ENCODE measurements at regions not wholly inside any gene's neighbourhood (a gene's known extent, or its start where the extent isn't known, plus 50 kb on each side); places are given as distances from the start of the nearest gene placed in this dataset.

DNA sequence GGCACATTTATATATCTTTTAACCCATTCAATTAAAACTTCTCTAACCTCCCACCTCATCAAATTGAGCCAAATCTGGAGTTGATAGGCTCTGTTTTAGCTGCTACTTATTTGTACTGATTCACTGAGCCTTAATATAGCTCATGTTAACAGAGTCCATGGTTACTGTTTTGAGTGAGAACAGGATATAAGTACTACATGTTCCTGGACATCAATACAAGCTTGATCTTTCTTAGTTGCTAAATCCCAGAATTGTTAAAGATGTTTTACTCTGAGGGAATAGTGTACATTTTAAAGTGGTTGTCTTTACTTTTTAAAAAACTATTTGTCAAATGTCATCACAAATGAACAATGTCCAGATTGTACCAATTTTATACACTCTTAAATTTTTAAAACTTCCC is 157.7 kb downstream of the RPRM start:
- Histone ChIP-seq H3K79me1 (replicated peaks; ENCODE audit: low read length, poor library complexity, severe bottlenecking) (no peaks in the 10 kb centered on the region), H2AFZ (ENCODE audit: low read depth, low read length) (no peak overlapping the region), H4K91ac (ENCODE audit: low read length) (no peak overlapping the region), H2BK12ac (ENCODE audit: low read length in 2 of 2) (no peak overlapping the region), H3K27me3 (ENCODE audit: control insufficient read depth in 1 of 2, insufficient read depth in 1 of 2, low read length in 2 of 2) (no peaks in the 10 kb centered on the region), H3K4me1 (ENCODE audit: control insufficient read depth, insufficient read depth, low read depth, low read length) (no peaks in the 10 kb centered on the region), H3K4ac (ENCODE audit: low read depth in 1 of 2, low read length in 2 of 2) (no peak overlapping the region), H2BK5ac (ENCODE audit: low read depth, low read length, poor library complexity, severe bottlenecking) (no peak overlapping the region), H4K8ac (ENCODE audit: low read length) (no peak overlapping the region), H2AK5ac (ENCODE audit: low read length, severe bottlenecking) (no peak overlapping the region), H3K27ac (ENCODE audit: low read length, poor library complexity, severe bottlenecking) (no peak overlapping the region), H3K4me2 (ENCODE audit: low read length, poor library complexity, severe bottlenecking) (no peak overlapping the region), H3K23ac (ENCODE audit: low read length in 2 of 2) (no peak overlapping the region), H3K4me3 (ENCODE audit: insufficient read depth in 1 of 2, low read depth in 1 of 2, low read length in 2 of 2) (no peak overlapping the region), H3K9me3 (ENCODE audit: control insufficient read depth, low read length) (no peaks in the 10 kb centered on the region), H3K18ac (ENCODE audit: low read depth in 1 of 2, low read length in 2 of 2) (no peak overlapping the region), H2BK120ac (ENCODE audit: low read depth, low read length) (no peak overlapping the region), H3K14ac (ENCODE audit: low read length in 2 of 2) (no peak overlapping the region), H2BK15ac (ENCODE audit: low read depth, poor library complexity, severe bottlenecking) (no peak overlapping the region), H3K36me3 (ENCODE audit: control insufficient read depth in 1 of 2, insufficient read depth in 2 of 2, low read depth in 1 of 2, low read length in 2 of 2) (no peaks in the 10 kb centered on the region), H3K9ac (ENCODE audit: low read length) (no peak overlapping the region)
- no peak for DNase-seq

DNA sequence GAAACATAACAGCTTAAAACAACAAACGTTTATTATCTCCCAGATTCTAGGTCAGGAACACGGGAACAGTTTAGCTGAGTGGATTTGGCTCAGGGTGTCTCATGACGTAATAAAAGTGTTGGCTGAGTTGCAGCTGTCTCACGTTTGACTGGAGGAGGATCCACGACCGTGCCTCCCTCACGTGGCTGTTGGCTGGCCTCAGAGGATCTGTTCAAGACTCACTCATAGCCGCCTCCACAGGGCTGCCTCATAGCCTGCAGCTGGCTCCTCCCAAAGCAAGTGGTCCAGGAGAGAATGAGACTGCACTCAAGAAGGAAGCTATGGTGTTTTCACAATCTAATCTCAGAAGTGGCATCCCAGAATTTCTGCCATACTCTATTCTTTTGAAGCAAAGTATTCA is 167.1 kb downstream of the RPRM start:
- H2BK120ac ChIP-seq (ENCODE audit: low read depth, low read length) = no peak overlapping the region
- no peak overlapping the region for H2BK5ac ChIP-seq (ENCODE audit: low read depth, low read length, poor library complexity, severe bottlenecking)
- H3K23ac ChIP-seq (ENCODE audit: low read length in 2 of 2) = no peak overlapping the region
- 50% methylated on average over 7 of the region's 8 CpGs for WGBS
- H3K36me3 ChIP-seq (ENCODE audit: control insufficient read depth in 1 of 2, insufficient read depth in 2 of 2, low read depth in 1 of 2, low read length in 2 of 2) = no peaks in the 10 kb centered on the region
- no peak overlapping the region for H2BK12ac ChIP-seq (ENCODE audit: low read length in 2 of 2)
- H3K18ac ChIP-seq (ENCODE audit: low read depth in 1 of 2, low read length in 2 of 2) = no peak overlapping the region
- no peak overlapping the region for H2AK5ac ChIP-seq (ENCODE audit: low read length, severe bottlenecking)
- H3K4me1 ChIP-seq (ENCODE audit: control insufficient read depth, insufficient read depth, low read depth, low read length) = no peaks in the 10 kb centered on the region
- no peaks in the 10 kb centered on the region for H3K79me1 ChIP-seq (replicated peaks; ENCODE audit: low read length, poor library complexity, severe bottlenecking)
- no peak overlapping the region for H3K27ac ChIP-seq (ENCODE audit: low read length, poor library complexity, severe bottlenecking)
- no peak overlapping the region for H3K9ac ChIP-seq (ENCODE audit: low read length)
- H2AFZ ChIP-seq (ENCODE audit: low read depth, low read length) = no peak overlapping the region
- no peak overlapping the region for H3K4ac ChIP-seq (ENCODE audit: low read depth in 1 of 2, low read length in 2 of 2)
- H3K9me3 ChIP-seq (ENCODE audit: control insufficient read depth, low read length) = no peaks in the 10 kb centered on the region
- no peak for DNase-seq
- H3K4me3 ChIP-seq (ENCODE audit: insufficient read depth in 1 of 2, low read depth in 1 of 2, low read length in 2 of 2) = no peak overlapping the region
- no peak overlapping the region for H3K14ac ChIP-seq (ENCODE audit: low read length in 2 of 2)
- no peak overlapping the region for H2BK15ac ChIP-seq (ENCODE audit: low read depth, poor library complexity, severe bottlenecking)
- H4K91ac ChIP-seq (ENCODE audit: low read length) = no peak overlapping the region
- no peak overlapping the region for H4K8ac ChIP-seq (ENCODE audit: low read length)
- no peak overlapping the region for H3K4me2 ChIP-seq (ENCODE audit: low read length, poor library complexity, severe bottlenecking)
- no peaks in the 10 kb centered on the region for H3K27me3 ChIP-seq (ENCODE audit: control insufficient read depth in 1 of 2, insufficient read depth in 1 of 2, low read length in 2 of 2)

DNA sequence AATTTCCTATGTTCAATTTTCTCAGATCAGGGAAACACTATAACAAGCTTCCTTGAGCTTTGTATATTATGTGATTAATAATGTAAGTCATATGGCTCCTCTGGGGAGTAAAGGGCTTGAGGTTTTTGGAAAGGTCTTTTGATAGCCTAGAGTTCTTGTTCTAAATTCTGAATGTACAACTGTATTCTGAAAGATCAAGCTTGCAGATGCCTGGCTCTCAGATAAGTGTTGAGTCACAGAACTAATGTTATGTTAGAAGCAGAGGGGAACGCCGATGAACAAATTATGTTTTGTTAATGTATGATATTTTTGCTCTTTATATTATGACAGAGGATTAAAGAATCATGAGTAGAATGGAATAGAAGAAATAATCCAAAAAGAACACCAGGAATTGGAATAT is 170.1 kb downstream of the RPRM start:
- no peak overlapping the region for H3K23ac ChIP-seq (ENCODE audit: low read length in 2 of 2)
- H3K79me1 ChIP-seq (replicated peaks; ENCODE audit: low read length, poor library complexity, severe bottlenecking) = no peaks in the 10 kb centered on the region
- no peak overlapping the region for H2BK15ac ChIP-seq (ENCODE audit: low read depth, poor library complexity, severe bottlenecking)
- no peak overlapping the region for H4K8ac ChIP-seq (ENCODE audit: low read length)
- DNase-seq = no peak
- H3K18ac ChIP-seq (ENCODE audit: low read depth in 1 of 2, low read length in 2 of 2) = no peak overlapping the region
- no peak overlapping the region for H3K4ac ChIP-seq (ENCODE audit: low read depth in 1 of 2, low read length in 2 of 2)
- H3K27me3 ChIP-seq (ENCODE audit: control insufficient read depth in 1 of 2, insufficient read depth in 1 of 2, low read length in 2 of 2) = no peaks in the 10 kb centered on the region
- no peaks in the 10 kb centered on the region for H3K9me3 ChIP-seq (ENCODE audit: control insufficient read depth, low read length)
- no peak overlapping the region for H2AFZ ChIP-seq (ENCODE audit: low read depth, low read length)
- H3K9ac ChIP-seq (ENCODE audit: low read length) = no peak overlapping the region
- H3K4me3 ChIP-seq (ENCODE audit: insufficient read depth in 1 of 2, low read depth in 1 of 2, low read length in 2 of 2) = no peak overlapping the region
- H3K14ac ChIP-seq (ENCODE audit: low read length in 2 of 2) = no peak overlapping the region
- no peak overlapping the region for H3K27ac ChIP-seq (ENCODE audit: low read length, poor library complexity, severe bottlenecking)
- H2BK120ac ChIP-seq (ENCODE audit: low read depth, low read length) = no peak overlapping the region
- WGBS = 79% methylated on average over 2 of the region's 2 CpGs
- no peak overlapping the region for H2BK12ac ChIP-seq (ENCODE audit: low read length in 2 of 2)
- no peaks in the 10 kb centered on the region for H3K4me1 ChIP-seq (ENCODE audit: control insufficient read depth, insufficient read depth, low read depth, low read length)
- no peak overlapping the region for H2AK5ac ChIP-seq (ENCODE audit: low read length, severe bottlenecking)
- H4K91ac ChIP-seq (ENCODE audit: low read length) = no peak overlapping the region
- no peaks in the 10 kb centered on the region for H3K36me3 ChIP-seq (ENCODE audit: control insufficient read depth in 1 of 2, insufficient read depth in 2 of 2, low read depth in 1 of 2, low read length in 2 of 2)
- H2BK5ac ChIP-seq (ENCODE audit: low read depth, low read length, poor library complexity, severe bottlenecking) = no peak overlapping the region
- H3K4me2 ChIP-seq (ENCODE audit: low read length, poor library complexity, severe bottlenecking) = no peak overlapping the region

DNA sequence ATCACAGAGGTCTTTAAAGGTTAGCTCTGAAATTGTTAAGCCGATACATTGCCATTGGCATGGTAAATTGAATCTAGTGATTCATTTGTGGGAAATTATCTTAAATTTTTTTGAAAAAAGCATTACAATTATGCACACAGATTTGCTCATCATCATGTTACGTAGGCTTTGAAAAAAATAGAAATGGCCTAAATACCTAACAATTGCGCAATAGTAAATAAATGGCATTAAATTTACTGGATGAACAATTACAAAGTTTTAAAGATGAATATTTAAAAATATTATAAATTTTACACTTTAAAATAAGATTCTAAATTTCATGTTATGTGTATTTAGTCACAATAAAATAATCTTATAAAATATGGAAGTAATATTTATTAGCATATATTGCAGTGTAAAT is 171.3 kb downstream of the RPRM start:
- Histone ChIP-seq H3K4me1 (ENCODE audit: control insufficient read depth, insufficient read depth, low read depth, low read length) (no peaks in the 10 kb centered on the region), H4K8ac (ENCODE audit: low read length) (no peak overlapping the region), H4K91ac (ENCODE audit: low read length) (no peak overlapping the region), H3K23ac (ENCODE audit: low read length in 2 of 2) (no peak overlapping the region), H3K27me3 (ENCODE audit: control insufficient read depth in 1 of 2, insufficient read depth in 1 of 2, low read length in 2 of 2) (no peaks in the 10 kb centered on the region), H3K36me3 (ENCODE audit: control insufficient read depth in 1 of 2, insufficient read depth in 2 of 2, low read depth in 1 of 2, low read length in 2 of 2) (no peaks in the 10 kb centered on the region), H2BK15ac (ENCODE audit: low read depth, poor library complexity, severe bottlenecking) (no peak overlapping the region), H3K4me3 (ENCODE audit: insufficient read depth in 1 of 2, low read depth in 1 of 2, low read length in 2 of 2) (no peak overlapping the region), H3K79me1 (replicated peaks; ENCODE audit: low read length, poor library complexity, severe bottlenecking) (no peaks in the 10 kb centered on the region), H3K9ac (ENCODE audit: low read length) (no peak overlapping the region), H3K27ac (ENCODE audit: low read length, poor library complexity, severe bottlenecking) (no peak overlapping the region), H3K9me3 (ENCODE audit: control insufficient read depth, low read length) (no peaks in the 10 kb centered on the region), H2AK5ac (ENCODE audit: low read length, severe bottlenecking) (no peak overlapping the region), H2BK5ac (ENCODE audit: low read depth, low read length, poor library complexity, severe bottlenecking) (no peak overlapping the region), H3K4ac (ENCODE audit: low read depth in 1 of 2, low read length in 2 of 2) (no peak overlapping the region), H2BK120ac (ENCODE audit: low read depth, low read length) (no peak overlapping the region), H3K4me2 (ENCODE audit: low read length, poor library complexity, severe bottlenecking) (no peak overlapping the region), H3K14ac (ENCODE audit: low read length in 2 of 2) (no peak overlapping the region), H2BK12ac (ENCODE audit: low read length in 2 of 2) (no peak overlapping the region), H2AFZ (ENCODE audit: low read depth, low read length) (no peak overlapping the region), H3K18ac (ENCODE audit: low read depth in 1 of 2, low read length in 2 of 2) (no peak overlapping the region)
- 86% methylated on average over 1 of the region's 3 CpGs for WGBS
- DNase-seq = no peak

Data from mesenchymal stem cell (in vitro differentiated cells and primary cell).